Endothelial cell of umbilical vein (primary cell): ENCODE measurements at regions not wholly inside any gene's neighbourhood (a gene's known extent, or its start where the extent isn't known, plus 50 kb on each side); places are given as distances from the start of the nearest gene placed in this dataset.

Experiments
- BruUV-seq: library from RNA; stranded (reverse); fragments of 400-500 nt; replicated peaks from 2 replicates; lab custom pipeline; 2021; lab: Mats Ljungman, UMichigan
- CTCF ChIA-PET: fragments of 300-600, 350-600 bp; sonication (Branson Sonifier 250); formaldehyde crosslinking; loops from one replicate; lab custom pipeline; 2021; ENCODE audit warnings: antibody characterized with exemption, inconsistent platforms; lab: Charles Lee
- POLR2A ChIA-PET: fragments of 300-600, 350-600 bp; sonication (Branson Sonifier 250); formaldehyde crosslinking; loops from one replicate; lab custom pipeline; 2021; ENCODE audit warnings: antibody characterized with exemption, inconsistent platforms; lab: Charles Lee
- DNase-seq: peaks from one replicate; pipeline ENCODE4 v3.0.0-alpha.2; 2011; ENCODE audit warnings: low read depth, low spot score
- FAIRE-seq: peaks from 2 replicates; lab custom pipeline; 2011; peaks lifted over from hg19 to GRCh38; lab: Jason Lieb, UNC
- H2AFZ ChIP-seq: 2 replicates; pipeline ENCODE4 v1.6.0; 2012; ENCODE audit warnings: low read depth, low read length, control low read depth, inconsistent platforms
- H3K27ac ChIP-seq: 2 replicates; pipeline ENCODE4 v1.5.1; 2011; ENCODE audit warnings: low read depth, mild to moderate bottlenecking, control low read depth, low read length, moderate library complexity; ENCODE audit not compliant: insufficient read depth
- H3K27me3 ChIP-seq, 2 experiments: 2 replicates each; pipeline versions ENCODE4 v1.6.0 to v1.6.1; 2011; ENCODE audit warnings: low read length in 2 of 2, mixed read lengths in 1 of 2; ENCODE audit not compliant: control insufficient read depth in 2 of 2, insufficient read depth in 2 of 2
- H3K36me3 ChIP-seq, 2 experiments: 2 replicates in 1 of 2; 3 replicates in 1 of 2; pipeline ENCODE4 v1.5.1; 2011; ENCODE audit warnings: low read length in 2 of 2, mild to moderate bottlenecking in 1 of 2, moderate library complexity in 1 of 2; ENCODE audit not compliant: control insufficient read depth in 2 of 2, insufficient read depth in 2 of 2; ENCODE audit errors: extremely low read depth in 1 of 2
- H3K4me1 ChIP-seq: 3 replicates; pipeline ENCODE4 v1.5.1; 2011; ENCODE audit warnings: mild to moderate bottlenecking, low read length; ENCODE audit not compliant: control insufficient read depth, insufficient read depth; ENCODE audit errors: extremely low read depth
- H3K4me2 ChIP-seq: 2 replicates; pipeline ENCODE4 v1.6.1; 2011; ENCODE audit warnings: low read length, control low read depth, mixed read lengths; ENCODE audit not compliant: insufficient read depth
- H3K4me3 ChIP-seq, 3 experiments: fragments of 200-600 bp in 1 of 3; sonication (generic), shearing (Covaris generic) in 1 of 3; replicated peaks in 1 of 3; 2 replicates each; pipeline ENCODE4 v1.5.1; 2011 to 2016; ENCODE audit warnings: control low read depth in 3 of 3, low read length in 3 of 3, mild to moderate bottlenecking in 2 of 3, inconsistent platforms in 1 of 3, low read depth in 1 of 3, moderate library complexity in 1 of 3; ENCODE audit not compliant: insufficient read depth in 1 of 3
- H3K79me2 ChIP-seq: 2 replicates; pipeline ENCODE4 v1.6.0; 2012; ENCODE audit warnings: low read length, inconsistent platforms; ENCODE audit not compliant: control insufficient read depth, insufficient read depth
- H3K9ac ChIP-seq: replicated peaks from 2 replicates; pipeline ENCODE3; 2011; ENCODE audit warnings: low read length, control low read depth; ENCODE audit not compliant: insufficient read depth; ENCODE audit errors: extremely low read depth
- H3K9me1 ChIP-seq: replicated peaks from 3 replicates; pipeline ENCODE4 v1.6.0; 2011; ENCODE audit warnings: mild to moderate bottlenecking, low read length; ENCODE audit not compliant: control insufficient read depth, insufficient read depth; ENCODE audit errors: extremely low read depth
- H3K9me3 ChIP-seq: replicated peaks from 2 replicates; pipeline ENCODE4 v1.5.1; 2012; ENCODE audit warnings: low read length, inconsistent platforms; ENCODE audit not compliant: control insufficient read depth, insufficient read depth
- H4K20me1 ChIP-seq: replicated peaks from 2 replicates; pipeline ENCODE3; 2011; ENCODE audit warnings: mild to moderate bottlenecking, low read length; ENCODE audit not compliant: control insufficient read depth, insufficient read depth; ENCODE audit errors: extremely low read depth
- CTCF ChIP-seq, 2 donors: IDR thresholded peaks; 1 replicate in 1 of 2; 2 replicates in 1 of 2; pipeline ENCODE4 v1.5.1; 2011; ENCODE audit warnings: low read length in 2 of 2, mild to moderate bottlenecking in 2 of 2, moderate library complexity in 2 of 2, control low read depth in 1 of 2, inconsistent platforms in 1 of 2, low read depth in 1 of 2; ENCODE audit not compliant: insufficient read depth in 1 of 2; ENCODE audit errors: extremely low read depth in 1 of 2
- EZH2 ChIP-seq: IDR thresholded peaks from 2 replicates; pipeline ENCODE4 v1.6.1; 2012; ENCODE audit warnings: borderline replicate concordance, low read depth, mild to moderate bottlenecking, moderate library complexity, low read length, inconsistent platforms; ENCODE audit not compliant: severe bottlenecking
- FOS ChIP-seq: IDR thresholded peaks from 2 replicates; pipeline ENCODE4 v1.6.1; 2011; ENCODE audit warnings: mild to moderate bottlenecking, low read length, moderate library complexity, borderline replicate concordance; ENCODE audit not compliant: insufficient read depth
- JUN ChIP-seq: IDR thresholded peaks from 2 replicates; pipeline ENCODE4 v1.6.1; 2011; ENCODE audit warnings: borderline replicate concordance, low read depth; ENCODE audit not compliant: insufficient read length, insufficient read depth
- MAX ChIP-seq: IDR thresholded peaks from 2 replicates; pipeline ENCODE4 v1.6.1; 2011; ENCODE audit not compliant: insufficient read depth, insufficient read length
- MYC ChIP-seq: IDR thresholded peaks from one replicate; pipeline ENCODE4 v1.6.1; 2011; ENCODE audit warnings: mild to moderate bottlenecking, low read depth, low read length
- POLR2A ChIP-seq: IDR thresholded peaks from 2 replicates; pipeline ENCODE4 v1.6.1; 2012; ENCODE audit warnings: low read depth, mild to moderate bottlenecking, control low read depth, low read length
- POLR2AphosphoS5 ChIP-seq: IDR thresholded peaks from 2 replicates; pipeline ENCODE4 v1.6.1; 2012; ENCODE audit warnings: low read depth, mild to moderate bottlenecking, control low read depth, low read length, moderate library complexity; ENCODE audit not compliant: insufficient read depth
- dilution Hi-C: fragments of 300-500 bp; cut with MboI; formaldehyde crosslinking; loops from one replicate; pipeline ENCODE4 v1.15.0; 2019; ENCODE audit warnings: low sequenced_read_pairs; ENCODE audit not compliant: extremely low pct_ligation_motif_present
- intact Hi-C: fragments of 100-400 bp; cut with micrococcal nuclease; formaldehyde crosslinking; loops from one replicate; pipeline ENCODE4 v1.10.0; 2022

- H3K9me3 ChIP-seq: no peaks in the 10 kb centered on the region
- DNase-seq (no peak), FAIRE-seq (no peak)
- no peaks in the 10 kb centered on the region for H3K4me1 ChIP-seq
- H3K27ac ChIP-seq: no peak overlapping the region
- no peak overlapping the region for H3K9ac ChIP-seq
- no TSS peak for BruUV-seq
- dilution Hi-C loops (no loop called here), intact Hi-C loops (no loop called here)
- H3K4me2 ChIP-seq: no peak overlapping the region
- no peak overlapping the region for H3K4me3 ChIP-seq
- no peaks in the 10 kb centered on the region for H3K36me3 ChIP-seq
- H4K20me1 ChIP-seq: no peaks in the 10 kb centered on the region
- ChIA-PET CTCF (interaction anchor here (2.1 kb wide), 1 partner anchor 8 kb away, joined by 6 read pairs; no protein-coding TSS in a partner anchor), POLR2A (no interaction called here)
- H3K9me1 ChIP-seq: no peaks in the 10 kb centered on the region
- H3K27me3 ChIP-seq: no peaks in the 10 kb centered on the region
- no peaks in the 10 kb centered on the region for H3K79me2 ChIP-seq
- no peak for TF ChIP-seq JUN
- no peak for TF ChIP-seq POLR2A
- TF ChIP-seq MAX: no peak
- no peak for TF ChIP-seq FOS
- no peak for TF ChIP-seq POLR2AphosphoS5
- no peak for TF ChIP-seq EZH2
- no peak for TF ChIP-seq MYC
- TF ChIP-seq CTCF (IDR thresholded peaks at IDR 0.05; ENCODE audit: extremely low read depth in 1 of 2, insufficient read depth in 1 of 2, low read depth in 1 of 2, low read length in 2 of 2): no peak
- no peak overlapping the region for H2AFZ ChIP-seq
Observed at GRCh38 chr3:181518222-181518621, 193.5 kb upstream of the SOX2 start.
